HPDE6-E6E7 (cell line): ENCODE measurements at regions not wholly inside any gene's neighbourhood (a gene's known extent, or its start where the extent isn't known, plus 50 kb on each side); places are given as distances from the start of the nearest gene placed in this dataset.
"Not testable (repeated sequence)": the region's sequence is repeated elsewhere in the genome, so short reads cannot be mapped to it uniquely, and the experiment has no call there.

Experiments
- DNase-seq: peaks from one replicate; pipeline ENCODE4 v3.0.0; 2011; ENCODE audit warnings: missing footprints; ENCODE audit errors: extremely low spot score

DNA sequence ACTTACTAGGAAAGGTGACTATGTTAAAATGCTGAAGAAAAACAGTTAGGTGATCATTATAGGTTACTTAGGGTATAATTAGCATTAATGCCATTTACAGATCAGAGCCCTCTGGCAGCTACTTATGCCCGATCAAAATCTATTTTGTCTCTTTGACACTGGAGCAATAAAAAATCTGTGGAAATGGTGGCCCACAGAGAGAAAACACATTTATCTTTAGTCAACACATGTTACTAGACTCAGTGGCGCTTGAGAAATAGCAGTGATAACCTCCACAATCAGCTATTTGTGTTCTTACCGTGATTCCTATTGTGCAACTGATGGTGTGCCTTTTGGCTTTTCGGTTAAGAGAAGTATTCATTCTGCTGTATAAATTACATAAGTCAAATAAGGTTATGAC, 1519.6 kb downstream of the PCDH9 start:
- DNase-seq, result no peak

DNA sequence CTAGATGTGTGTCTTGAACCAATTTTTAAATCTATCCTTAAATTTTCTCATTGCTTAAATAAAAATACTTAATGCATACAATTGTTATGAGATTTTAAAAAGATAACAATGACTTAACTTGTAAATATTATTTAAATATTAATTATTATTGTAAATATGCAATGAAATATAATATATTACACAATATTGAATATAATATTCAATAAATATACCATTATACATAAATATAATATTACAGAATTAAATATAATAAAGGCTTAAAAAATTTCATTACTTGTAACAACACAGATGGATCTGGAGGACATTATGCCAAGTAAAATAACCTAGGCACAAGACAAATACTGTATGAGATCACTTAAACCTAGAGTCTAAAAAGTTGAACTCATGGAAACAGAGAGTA, 1532.3 kb downstream of the PCDH9 start:
- no peak for DNase-seq

DNA sequence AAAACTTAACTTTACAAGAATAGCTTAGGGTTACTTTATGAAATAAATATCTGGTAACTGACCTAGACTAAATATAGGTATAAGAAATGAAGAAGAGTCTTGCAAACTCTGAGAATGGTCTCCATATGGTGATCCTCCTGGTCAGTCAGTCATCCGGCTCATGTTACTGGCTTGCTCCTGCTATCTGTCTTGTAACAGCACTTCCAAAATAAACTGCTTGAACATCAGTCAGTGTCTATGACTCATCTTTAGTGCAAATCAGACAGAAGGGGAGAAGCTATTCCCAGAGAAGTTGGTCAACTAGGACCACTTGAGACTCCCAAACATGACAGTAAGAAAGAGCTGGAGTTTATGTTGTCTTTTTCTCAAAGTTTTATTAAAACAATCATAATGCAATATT, 1550.9 kb downstream of the PCDH9 start:
- no peak for DNase-seq

DNA sequence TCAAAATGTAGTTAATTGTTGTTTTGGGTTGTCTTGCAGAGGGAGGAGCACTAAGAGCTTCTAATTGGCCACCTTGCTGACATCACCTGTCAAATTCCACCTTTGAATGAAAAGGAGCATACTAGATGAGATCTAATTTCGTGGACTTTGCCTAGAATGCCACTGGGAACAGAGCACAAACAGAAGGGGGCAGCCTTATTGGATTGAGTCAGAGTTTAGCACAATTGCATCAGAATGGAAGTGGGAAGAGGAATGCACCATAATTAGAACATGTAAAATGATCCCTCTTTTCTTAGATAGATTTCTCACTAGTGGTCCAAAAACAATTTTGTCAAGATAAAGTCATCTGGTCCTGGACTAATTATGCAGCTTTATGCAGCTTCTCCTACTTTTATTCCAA, 1552.2 kb downstream of the PCDH9 start:
- no peak for DNase-seq

DNA sequence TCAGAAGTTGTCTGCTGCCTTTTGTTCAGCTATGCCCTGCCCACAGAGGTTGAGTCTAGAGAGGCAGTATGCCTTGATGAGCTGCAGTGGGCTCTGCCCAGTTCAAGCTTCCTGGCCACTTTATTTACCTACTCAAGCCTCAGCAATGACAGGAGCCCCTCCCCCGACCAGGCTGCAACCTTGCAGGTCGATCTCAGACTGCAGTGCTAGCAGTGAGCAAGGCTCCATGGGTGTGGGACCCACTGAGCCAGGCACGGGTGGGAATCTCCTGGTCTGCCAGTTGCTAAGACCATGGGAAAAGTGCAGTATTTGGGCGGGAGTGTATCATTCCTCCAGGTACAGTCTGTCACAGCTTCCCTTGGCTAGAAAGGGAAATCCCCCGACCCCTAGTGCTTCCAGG, 1554.8 kb downstream of the PCDH9 start:
- not testable (repeated sequence) for DNase-seq

DNA sequence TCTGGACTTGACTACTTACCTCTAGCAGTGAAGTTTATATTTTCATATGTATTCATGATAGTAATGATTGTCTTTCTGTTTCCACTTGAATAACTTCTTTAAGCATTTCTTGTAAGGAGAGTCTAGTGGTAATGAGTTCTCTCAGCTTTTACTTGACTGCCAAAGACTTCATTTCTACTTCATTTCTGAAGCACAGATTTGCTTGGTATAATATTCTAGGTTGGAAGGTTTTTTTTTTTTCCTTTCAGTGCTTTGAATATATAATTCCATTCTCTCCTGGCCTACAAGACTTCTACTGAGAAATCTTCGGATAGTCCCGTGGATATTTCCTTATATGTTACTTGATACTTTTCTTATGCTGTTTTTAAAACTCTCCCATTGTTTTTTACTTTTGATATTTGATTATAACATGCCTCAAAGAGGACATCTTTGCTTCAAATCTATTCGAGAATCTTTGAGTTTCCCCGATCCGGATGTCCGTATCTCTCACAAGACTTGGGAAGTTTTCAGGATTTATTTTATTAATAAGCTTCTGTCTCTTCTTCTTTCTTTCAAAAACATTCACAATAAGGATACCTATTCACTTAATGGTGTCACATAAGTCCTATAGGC, 1560.0 kb downstream of the PCDH9 start:
- DNase-seq, result no peak

DNA sequence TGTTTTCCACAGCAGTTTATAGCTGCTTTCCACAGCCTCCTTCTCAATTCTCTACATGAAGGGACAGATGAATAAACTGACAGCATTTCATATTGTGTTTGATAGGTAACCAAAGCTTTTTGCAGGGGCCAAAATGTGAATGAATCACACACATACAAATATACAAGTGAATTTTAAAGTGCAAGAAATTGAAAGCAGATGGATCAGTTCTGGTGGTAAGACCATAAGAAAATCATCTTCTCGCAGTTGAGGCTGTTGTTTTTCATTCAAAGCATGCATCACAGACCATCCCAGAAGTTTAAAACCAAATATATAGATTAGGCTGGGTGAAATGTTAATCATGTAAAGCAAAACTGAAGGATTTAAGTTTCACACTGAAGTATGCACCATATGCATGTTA, 1569.4 kb downstream of the PCDH9 start:
- no peak for DNase-seq

DNA sequence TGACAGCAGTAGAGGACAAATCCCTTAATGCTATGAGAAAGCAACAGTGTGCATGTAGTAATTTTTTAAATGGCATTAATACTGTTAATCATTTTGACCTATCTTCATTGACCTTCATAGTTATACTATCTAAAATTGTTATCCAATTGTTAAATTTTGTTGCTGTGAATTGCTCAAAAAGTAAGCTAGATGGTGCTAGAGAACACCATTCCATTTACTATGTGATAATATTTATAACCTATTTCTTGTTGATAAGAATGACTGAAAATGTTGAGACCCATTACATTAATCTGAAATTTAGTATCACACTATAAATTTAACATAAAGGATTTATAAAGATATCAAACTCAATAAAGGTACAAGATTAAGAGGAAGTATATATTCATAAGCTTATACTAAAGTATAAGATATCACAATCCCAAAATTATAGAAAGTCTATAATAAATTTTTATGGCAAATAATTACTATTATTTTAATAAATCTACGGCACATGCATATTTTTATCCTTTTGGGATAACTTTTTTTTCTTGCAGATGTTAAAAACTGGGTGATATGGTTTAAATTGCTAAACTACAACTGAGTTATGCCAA, 1573.3 kb downstream of the PCDH9 start:
- DNase-seq, result peak; percentile 1

DNA sequence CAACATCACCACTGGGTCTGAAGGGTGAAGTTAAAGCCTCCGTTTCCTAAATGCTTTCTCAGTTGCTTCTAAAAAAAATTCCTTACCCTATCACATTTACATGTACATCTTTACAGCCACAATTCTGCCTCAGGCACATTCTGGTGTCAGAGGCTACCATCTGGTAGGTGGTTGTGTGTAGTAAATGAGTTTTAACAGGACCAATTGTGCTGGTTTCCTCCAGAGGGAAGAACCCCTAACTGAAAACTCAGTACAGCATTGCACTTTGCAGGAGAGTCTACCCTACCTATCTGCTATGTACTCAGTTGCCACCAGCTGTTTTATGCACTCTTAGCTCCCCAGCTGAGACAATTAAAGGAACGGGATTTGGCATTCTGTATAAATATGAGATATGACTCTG, 1576.5 kb downstream of the PCDH9 start:
- DNase-seq, result no peak

DNA sequence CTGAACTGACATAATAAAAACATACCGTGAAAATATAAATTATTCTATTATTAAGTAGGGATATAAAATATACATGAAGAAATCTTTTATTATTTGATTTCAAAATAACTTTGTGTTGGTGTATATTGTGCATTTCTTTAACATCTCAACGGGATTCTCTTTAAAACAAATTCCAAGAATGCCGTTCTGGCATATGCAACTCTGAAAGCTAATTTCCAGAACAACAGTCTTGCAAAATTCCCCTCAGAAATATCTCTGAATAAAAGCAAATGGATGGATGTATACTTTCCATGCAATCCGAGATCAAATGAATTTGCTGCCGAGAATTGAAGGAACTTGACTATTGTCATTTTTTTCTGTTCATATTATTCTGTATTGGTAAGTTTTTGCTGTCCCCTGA, 1579.8 kb downstream of the PCDH9 start:
- DNase-seq, result no peak

DNA sequence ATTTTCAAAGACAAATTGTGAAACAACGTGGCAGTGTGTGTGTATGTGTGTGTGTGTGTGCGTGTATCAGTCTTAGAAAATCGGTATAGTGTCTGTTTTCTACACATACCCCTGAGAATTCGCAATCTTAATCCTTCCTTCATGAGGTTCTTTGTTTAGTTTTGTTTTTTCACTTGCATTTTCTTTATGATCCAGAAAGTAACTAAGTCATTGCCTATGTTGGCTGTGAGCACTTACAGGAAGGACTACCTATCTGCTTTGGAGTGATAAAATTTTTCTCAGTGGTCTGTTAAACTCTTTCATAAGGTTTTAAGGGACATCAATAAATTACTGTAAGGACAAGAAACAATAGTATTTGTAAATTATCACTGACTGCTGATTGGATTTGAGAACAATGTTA, 1587.1 kb downstream of the PCDH9 start:
- DNase-seq, result no peak

DNA sequence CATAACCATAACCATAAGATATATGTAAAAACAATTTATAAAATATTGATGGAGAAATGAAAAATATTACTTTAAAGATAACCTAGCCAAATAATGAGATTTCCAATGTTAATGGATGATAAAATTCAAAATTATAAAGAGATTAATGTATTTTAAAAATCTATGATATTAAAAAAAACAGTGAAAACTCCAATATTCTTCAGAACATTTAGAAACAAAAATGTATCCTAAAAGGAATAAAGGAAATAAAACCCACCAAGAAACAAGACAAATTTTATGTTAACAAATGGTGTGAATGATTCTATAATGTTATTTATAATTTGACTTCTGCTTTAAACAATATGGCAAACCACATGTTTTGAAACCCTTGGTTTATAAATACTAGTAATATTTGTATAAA, 1587.8 kb downstream of the PCDH9 start:
- no peak for DNase-seq

DNA sequence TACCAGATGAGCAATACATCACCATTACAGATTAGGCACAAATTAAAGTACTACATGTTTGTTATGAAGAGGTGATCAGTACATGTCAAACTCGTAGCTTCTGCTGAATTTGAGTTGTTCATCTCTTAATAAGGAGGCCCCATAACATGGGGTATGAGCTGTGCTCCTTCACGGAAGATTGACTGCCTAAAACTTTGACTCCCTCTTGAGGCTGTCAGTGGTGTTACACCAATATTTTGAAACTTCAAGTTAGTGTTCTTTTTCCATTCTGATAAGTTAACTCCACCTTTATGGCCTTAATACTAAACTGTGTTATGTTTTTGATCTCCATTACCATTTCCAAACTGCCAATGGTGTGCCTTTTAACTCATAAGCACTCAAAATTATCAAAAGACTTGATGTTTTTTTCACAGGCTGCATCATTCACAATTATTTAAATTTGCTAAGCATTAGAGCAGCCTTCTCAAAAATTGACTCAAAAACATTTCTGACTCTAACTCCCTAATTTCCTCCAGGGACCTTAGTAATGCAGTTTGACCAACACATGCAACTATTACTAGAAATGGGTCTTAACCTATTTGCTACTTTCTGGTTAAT, 1591.5 kb downstream of the PCDH9 start:
- DNase-seq, result peak; percentile 13

DNA sequence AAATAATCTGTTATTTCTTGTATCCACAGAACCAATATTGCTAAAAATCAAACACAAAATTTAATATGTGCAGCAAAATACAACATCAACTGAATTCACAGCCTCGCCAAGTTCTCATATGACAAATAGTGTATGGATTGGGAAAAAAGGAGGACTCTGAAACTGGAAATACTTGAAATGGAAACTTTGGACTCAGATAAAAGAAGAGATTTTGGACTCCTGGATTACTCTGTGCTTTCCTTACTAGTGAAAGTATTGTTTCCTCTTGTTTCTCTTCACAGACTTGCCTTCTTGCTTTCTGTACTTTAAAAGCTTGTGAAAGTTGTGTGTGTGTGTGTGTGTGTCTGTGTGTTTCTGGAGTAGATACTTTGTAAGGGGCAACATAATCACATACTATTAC, 1596.3 kb downstream of the PCDH9 start:
- no peak for DNase-seq

DNA sequence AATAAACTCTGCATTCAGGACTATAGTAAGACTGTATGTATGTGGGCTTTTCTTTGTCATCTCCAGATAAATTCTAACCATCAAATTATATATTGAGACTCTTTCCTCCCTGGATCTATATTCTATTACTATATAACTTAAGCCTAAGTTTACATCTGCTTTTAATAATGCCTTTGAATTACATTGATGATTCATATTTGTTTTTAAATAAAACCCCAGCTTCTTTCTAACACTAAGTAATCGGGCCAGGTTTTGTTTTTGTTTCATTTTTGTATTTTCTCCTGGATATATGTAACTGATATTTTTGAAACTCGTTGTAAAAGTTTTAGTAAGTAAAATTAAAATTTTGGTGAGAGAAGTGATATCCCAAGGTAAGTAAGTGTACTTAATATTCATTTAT, 1599.1 kb downstream of the PCDH9 start:
- DNase-seq, result no peak

DNA sequence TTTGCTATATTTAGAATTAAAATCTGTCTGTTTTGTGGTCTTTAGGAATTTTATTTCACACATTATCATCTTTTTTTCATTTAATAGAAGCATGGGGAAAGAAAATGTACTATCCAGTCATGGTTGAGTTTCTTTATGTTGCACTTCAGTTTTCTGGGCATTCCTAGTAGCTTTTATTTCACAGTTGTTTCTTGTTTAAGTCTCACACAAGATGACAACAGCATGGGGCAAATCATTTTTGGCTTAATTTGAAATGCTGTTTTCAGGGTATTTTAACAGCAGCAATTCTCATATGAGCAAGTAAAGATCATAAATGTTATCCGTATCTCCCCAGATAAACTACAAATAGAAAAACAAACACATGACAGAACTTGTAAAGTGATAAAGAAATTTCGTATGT, 1600.2 kb downstream of the PCDH9 start:
- no peak for DNase-seq

DNA sequence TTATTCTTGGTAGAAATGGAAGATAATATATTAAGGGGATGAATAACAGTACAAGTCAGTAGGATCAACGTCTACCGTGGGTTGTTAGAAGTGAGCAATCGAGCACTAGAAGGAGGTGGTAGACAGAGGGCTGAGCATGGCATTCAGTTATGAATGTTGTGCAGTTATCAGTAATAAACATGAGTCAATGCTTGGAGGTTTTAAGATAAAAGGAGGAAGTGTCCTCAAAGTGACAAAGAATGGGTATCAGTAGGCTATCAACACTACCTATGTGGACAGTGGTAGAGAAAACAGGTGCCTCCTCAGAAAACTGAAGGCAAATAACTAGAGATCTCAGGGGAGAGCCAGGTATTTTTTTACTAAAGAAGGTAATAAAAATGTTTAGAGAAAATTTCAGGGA, 1607.0 kb downstream of the PCDH9 start:
- no peak for DNase-seq

DNA sequence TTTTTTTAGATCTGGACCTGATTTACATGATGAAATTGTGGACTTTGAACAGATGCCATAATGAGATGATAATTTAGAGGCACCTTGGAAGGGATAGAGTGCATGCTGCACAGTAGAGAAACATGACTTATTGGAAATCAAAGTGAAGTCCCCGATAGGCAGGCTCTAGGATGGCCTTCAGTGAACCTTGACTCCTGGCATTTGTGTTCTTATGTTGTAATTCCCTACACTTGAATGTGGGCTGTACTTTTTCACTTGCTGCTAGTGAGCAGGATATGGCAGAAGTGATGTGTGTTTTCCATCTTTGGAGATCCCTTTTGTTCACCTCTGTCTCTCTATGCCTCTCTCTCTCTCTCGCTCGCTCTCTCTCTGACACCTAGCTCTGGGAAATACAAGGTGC, 1614.6 kb downstream of the PCDH9 start:
- DNase-seq, result no peak

DNA sequence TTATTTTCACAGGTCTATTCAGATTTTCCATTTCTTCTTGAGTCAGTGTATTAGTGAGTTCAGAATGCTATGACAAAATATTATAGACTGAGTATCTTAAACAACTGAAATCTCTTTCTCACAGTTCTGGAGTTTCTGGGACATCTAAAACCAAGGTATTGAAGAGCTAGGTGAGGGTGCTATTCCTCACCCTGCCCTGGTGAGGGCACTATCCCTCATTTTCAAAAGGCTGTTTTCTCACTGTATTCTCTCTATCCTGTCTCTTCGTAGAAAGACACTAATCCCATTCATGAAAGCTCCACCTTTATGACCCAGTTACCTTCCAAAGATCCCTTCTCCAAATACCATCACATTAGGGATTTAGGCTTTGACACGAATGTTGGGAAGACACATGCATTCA, 1617.1 kb downstream of the PCDH9 start:
- no peak for DNase-seq

DNA sequence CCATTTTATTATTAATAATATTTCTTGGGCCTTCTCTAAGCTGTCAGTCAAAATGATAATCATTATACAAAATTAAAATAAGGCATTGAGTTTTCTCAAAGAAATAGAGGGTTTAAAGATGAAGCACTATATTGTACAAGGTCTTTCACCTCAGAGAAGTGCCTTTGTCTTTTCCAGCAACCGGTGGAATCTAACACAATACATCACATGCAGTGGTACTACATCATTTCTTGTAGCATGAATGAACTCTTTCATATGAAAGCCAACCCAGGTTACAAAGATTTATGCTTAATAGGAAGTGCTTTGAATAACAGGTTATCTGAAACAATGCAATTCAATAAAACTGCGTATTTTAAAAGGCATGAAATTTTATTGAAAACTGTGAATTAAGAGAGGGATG, 1620.8 kb downstream of the PCDH9 start:
- DNase-seq, result no peak

DNA sequence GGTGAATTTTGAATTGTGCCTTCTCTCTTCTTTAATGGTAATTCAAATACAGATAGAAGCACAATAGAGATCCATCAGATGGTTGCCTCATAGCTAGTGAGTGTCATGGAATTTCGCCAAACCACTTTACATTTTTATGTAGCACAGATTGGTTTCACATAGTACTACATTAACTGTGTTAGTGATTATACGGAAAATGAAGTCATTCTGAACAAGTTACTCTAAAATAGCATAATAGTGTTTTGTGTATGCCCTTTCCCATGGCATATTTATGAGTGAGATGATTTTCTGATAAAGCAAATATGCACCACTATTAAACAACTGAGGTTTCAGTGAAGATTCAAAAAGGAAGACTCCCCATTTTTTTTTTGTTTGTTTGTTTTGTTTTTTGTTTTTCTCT, 1623.5 kb downstream of the PCDH9 start:
- no peak for DNase-seq

DNA sequence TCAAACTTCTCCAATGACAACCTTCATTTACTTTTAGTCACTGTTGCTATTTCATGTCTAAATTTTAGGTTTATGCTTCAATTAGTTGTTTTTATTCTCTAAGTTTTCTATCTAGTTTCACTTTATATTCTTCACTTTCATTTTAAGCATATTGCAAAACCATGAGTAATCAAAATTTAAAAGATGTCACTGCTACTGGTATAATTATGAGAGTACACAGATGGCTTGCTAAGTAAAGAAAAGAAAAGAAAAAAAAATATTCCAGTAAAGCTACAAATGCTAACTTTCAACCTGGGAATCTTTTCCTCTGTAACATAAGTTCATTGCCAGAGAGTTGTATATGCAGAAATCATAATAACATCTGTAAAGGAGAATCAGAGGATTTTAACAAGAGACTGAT, 1624.7 kb downstream of the PCDH9 start:
- no peak for DNase-seq

DNA sequence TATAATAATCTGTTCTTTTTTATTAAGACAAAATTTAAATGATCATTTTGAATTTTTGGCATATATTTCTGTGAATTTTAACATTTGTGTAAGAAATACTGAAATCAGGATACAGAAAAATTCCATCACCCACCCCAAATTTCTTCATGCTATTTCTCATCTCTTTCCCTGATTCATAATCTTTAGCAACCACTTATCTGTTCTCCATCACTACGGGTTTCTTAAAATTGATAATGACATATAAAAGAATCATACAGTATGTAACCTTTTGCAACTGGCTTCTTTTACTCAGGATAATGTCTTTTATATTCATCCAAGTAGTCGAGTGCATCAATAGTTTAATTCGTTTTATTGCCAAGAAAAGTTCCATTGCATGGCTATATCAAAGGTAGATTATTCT, 1627.0 kb downstream of the PCDH9 start:
- no peak for DNase-seq

DNA sequence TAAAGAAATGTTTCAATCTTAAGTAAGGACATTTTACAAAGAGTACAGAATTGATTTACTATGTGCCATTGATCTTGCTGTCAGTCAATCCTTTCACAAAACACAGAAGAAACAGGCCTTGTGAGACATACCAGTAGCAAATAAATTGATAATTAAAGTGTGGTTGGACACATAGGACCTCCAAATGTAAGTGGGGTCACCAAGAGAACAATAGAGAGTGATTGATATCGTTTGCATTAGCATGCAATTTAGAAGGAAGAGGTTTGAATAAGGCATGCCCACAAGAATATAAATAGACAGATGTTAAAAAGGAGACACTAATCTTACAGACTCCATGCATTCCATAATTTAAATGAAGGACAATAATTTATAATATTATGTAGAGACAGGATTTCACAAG, 1628.3 kb downstream of the PCDH9 start:
- DNase-seq, result no peak
